Upper lobe of left lung (tissue), 6 donors: ENCODE measurements at regions not wholly inside any gene's neighbourhood (a gene's known extent, or its start where the extent isn't known, plus 50 kb on each side); places are given as distances from the start of the nearest gene placed in this dataset.

ENCODE experiments used
- ATAC-seq, 2 donors: fragments of 200-7000 bp; cut with Tn5 transposase; one replicate each; pipeline ENCODE4 v1.9.1; 2022; ENCODE audit warnings: mild to moderate bottlenecking in 2 of 2, moderate library complexity in 2 of 2; ENCODE audit not compliant: low FRiP score in 2 of 2
- DNase-seq, 2 donors: peaks; one replicate each; pipeline ENCODE4 v3.0.0-alpha.2; 2019 to 2020
- H3K27ac ChIP-seq, 4 donors: fragments of 200-600 bp; sonication (generic); one replicate each; pipeline ENCODE4 v1.5.1; 2016 to 2019
- H3K27me3 ChIP-seq, 4 donors: fragments of 200-600 bp; sonication (generic); one replicate each; pipeline ENCODE4 v1.5.1; 2017 to 2019
- H3K36me3 ChIP-seq, 4 donors: fragments of 200-600 bp; sonication (generic); one replicate each; pipeline ENCODE4 v1.5.1; 2016 to 2019
- H3K4me1 ChIP-seq, 4 donors: fragments of 200-600 bp; sonication (generic); one replicate each; pipeline ENCODE4 v1.5.1; 2018 to 2019
- H3K4me3 ChIP-seq, 4 donors: fragments of 200-600 bp; sonication (generic); one replicate each; pipeline ENCODE4 v1.5.1; 2017 to 2019; ENCODE audit warnings: mild to moderate bottlenecking in 2 of 4, moderate library complexity in 1 of 4
- H3K9me3 ChIP-seq, 4 donors: fragments of 200-600 bp; sonication (generic); one replicate each; pipeline ENCODE4 v1.5.1; 2018 to 2019
- EP300 ChIP-seq, 4 donors: sonication (generic); formaldehyde crosslinking; IDR thresholded peaks; one replicate each; pipeline ENCODE4 v1.5.1; 2017; ENCODE audit warnings: antibody characterized with exemption in 4 of 4, control low read depth in 2 of 4
- POLR2A ChIP-seq, 4 donors: fragments of 450-650 bp; IDR thresholded peaks; one replicate each; pipeline ENCODE4 v1.5.1; 2016 to 2017; ENCODE audit warnings: antibody characterized with exemption in 4 of 4, mild to moderate bottlenecking in 2 of 4
- POLR2AphosphoS5 ChIP-seq, 2 donors: sonication (generic); formaldehyde crosslinking; IDR thresholded peaks; one replicate each; pipeline ENCODE4 v1.5.1; 2017; ENCODE audit warnings: antibody characterized with exemption in 2 of 2
- WGBS, 2 donors: methylation state at CpG; one replicate each; pipeline ENCODE4 v1.1.5; 2017 to 2018; 5-methylcytosine and 5-hydroxymethylcytosine counted together
- TF ChIP-seq, protein P1 (sequence below), 6 experiments: fragments of 450-650 bp in 4 of 6; fragments of 200-600 bp in 2 of 6; sonication (generic) in 2 of 6; IDR thresholded peaks; one replicate each; pipeline ENCODE4 v1.5.1; 2016 to 2019; ENCODE audit warnings: antibody characterized with exemption in 6 of 6
- donor health status: DM: no; HTN: no; CAD: no; lungs with moderate emphysema.
- donor health status: DM: no; HTN: yes; CAD: no; lungs with severe emphysema.

DNA sequence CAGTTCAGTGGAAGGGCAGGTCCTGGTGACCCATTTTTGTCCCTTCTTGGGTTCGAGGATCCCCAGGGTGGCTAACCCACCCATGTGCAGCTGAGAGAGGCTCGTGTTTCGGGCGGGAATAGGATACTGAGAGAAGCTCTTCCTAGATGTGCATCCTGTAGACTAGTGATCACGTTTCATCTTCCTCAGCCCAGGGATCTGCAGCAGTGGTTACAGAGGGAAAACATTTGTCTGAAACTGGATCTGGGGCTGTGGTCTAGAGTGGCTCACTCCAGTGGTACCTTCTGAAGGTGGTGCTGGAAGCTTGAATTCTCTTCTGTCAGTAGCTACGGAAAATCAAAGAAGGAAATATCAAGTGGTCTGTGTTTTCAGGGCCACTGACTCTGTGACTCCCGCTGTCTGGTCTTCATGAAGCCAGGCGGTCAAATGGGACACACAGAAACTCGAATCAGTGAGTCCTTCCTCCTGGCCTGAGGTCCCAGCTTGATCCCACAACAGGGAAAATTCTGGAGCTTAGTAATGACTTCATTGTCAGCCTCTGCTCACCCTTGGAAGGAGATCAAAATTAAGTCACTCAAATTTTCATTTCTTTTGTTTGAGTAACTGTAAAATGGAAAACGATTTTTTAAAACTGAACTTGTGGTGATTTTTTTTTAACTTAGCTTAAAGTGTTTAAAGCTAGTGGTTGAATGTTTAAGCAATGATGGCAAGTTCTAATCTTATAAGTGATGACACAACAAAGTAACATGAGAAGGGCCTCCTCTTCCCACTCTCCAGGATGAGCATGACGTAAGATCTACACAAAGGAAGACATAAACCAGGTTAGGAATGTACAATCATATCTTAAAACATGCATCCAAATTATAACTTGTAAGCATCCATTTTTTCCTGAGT is 469.3 kb upstream of the KLF6 start:
- 87 to 93% methylated on average over 11 of the region's 11 CpGs for WGBS, 2 donors
- no peak for TF ChIP-seq POLR2AphosphoS5 (IDR thresholded peaks at IDR 0.05)
- TF ChIP-seq, protein P1, sequence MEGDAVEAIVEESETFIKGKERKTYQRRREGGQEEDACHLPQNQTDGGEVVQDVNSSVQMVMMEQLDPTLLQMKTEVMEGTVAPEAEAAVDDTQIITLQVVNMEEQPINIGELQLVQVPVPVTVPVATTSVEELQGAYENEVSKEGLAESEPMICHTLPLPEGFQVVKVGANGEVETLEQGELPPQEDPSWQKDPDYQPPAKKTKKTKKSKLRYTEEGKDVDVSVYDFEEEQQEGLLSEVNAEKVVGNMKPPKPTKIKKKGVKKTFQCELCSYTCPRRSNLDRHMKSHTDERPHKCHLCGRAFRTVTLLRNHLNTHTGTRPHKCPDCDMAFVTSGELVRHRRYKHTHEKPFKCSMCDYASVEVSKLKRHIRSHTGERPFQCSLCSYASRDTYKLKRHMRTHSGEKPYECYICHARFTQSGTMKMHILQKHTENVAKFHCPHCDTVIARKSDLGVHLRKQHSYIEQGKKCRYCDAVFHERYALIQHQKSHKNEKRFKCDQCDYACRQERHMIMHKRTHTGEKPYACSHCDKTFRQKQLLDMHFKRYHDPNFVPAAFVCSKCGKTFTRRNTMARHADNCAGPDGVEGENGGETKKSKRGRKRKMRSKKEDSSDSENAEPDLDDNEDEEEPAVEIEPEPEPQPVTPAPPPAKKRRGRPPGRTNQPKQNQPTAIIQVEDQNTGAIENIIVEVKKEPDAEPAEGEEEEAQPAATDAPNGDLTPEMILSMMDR (IDR thresholded peaks at IDR 0.05) = no peak
- no peak for TF ChIP-seq EP300 (IDR thresholded peaks at IDR 0.05)
- no peak for TF ChIP-seq POLR2A (IDR thresholded peaks at IDR 0.05)
- Histone ChIP-seq H3K27me3 (no peaks in the 10 kb centered on the region), H3K4me1 (no peaks in the 10 kb centered on the region), H3K36me3 (no peaks in the 10 kb centered on the region), H3K27ac (no peak overlapping the region), H3K4me3 (no peak overlapping the region), H3K9me3 (no peaks in the 10 kb centered on the region)
- ATAC-seq = peak in 1 of 2 donors; percentile 70
- DNase-seq = no peak

DNA sequence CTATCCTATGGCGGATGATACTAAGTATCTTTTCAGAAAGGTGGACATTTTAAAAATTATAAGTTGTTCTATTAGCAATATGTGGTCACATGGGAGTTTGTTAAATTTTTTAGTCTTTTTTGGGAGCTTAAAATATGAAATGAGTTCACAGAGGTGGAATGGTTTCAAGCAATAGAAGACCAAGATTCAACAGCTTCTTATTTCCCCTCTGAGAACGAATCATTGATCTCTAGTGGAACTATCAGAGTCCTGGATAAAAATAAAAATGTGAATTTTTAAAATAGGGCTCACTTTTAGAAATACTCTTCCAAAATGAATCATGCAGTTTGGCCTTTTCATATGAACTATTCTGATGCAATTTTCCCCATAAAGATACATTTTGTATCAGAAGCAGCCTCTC is 467.7 kb upstream of the KLF6 start:
- Histone ChIP-seq H3K27ac (no peak overlapping the region), H3K9me3 (no peaks in the 10 kb centered on the region), H3K4me3 (no peak overlapping the region), H3K27me3 (no peaks in the 10 kb centered on the region), H3K36me3 (no peaks in the 10 kb centered on the region), H3K4me1 (no peaks in the 10 kb centered on the region)
- 94% methylated on average over 2 of the region's 2 CpGs for WGBS, 2 donors
- TF ChIP-seq POLR2AphosphoS5 (IDR thresholded peaks at IDR 0.05) (no peak), POLR2A (IDR thresholded peaks at IDR 0.05) (no peak), EP300 (IDR thresholded peaks at IDR 0.05) (no peak)
- TF ChIP-seq, protein P1 (IDR thresholded peaks at IDR 0.05) = no peak
- no peak for ATAC-seq
- no peak for DNase-seq

DNA sequence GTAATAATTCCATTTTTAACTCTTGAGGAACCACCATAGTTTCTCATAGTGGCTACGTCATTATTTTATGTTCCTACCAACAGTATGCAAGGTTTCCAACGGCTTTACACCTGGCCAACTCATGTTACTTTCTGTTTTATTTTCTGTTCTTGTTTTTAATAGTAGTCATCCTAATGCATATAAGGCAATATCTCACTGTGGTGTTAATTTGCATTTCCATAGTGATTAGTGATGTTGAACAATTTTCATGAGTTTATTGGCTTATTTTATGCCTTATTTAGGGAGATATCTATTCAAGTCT is 465.5 kb upstream of the KLF6 start:
- no peaks in the 10 kb centered on the region for H3K36me3 ChIP-seq
- H3K27me3 ChIP-seq = no peaks in the 10 kb centered on the region
- TF ChIP-seq, protein P1 (IDR thresholded peaks at IDR 0.05) = no peak
- TF ChIP-seq EP300 (IDR thresholded peaks at IDR 0.05) (no peak), POLR2AphosphoS5 (IDR thresholded peaks at IDR 0.05) (no peak), POLR2A (IDR thresholded peaks at IDR 0.05) (no peak)
- no peak for ATAC-seq
- no peaks in the 10 kb centered on the region for H3K9me3 ChIP-seq
- no peaks in the 10 kb centered on the region for H3K4me1 ChIP-seq
- no peak overlapping the region for H3K27ac ChIP-seq
- DNase-seq = no peak
- H3K4me3 ChIP-seq = no peak overlapping the region
- WGBS, 2 donors = 89 to 95% methylated on average over 2 of the region's 2 CpGs

DNA sequence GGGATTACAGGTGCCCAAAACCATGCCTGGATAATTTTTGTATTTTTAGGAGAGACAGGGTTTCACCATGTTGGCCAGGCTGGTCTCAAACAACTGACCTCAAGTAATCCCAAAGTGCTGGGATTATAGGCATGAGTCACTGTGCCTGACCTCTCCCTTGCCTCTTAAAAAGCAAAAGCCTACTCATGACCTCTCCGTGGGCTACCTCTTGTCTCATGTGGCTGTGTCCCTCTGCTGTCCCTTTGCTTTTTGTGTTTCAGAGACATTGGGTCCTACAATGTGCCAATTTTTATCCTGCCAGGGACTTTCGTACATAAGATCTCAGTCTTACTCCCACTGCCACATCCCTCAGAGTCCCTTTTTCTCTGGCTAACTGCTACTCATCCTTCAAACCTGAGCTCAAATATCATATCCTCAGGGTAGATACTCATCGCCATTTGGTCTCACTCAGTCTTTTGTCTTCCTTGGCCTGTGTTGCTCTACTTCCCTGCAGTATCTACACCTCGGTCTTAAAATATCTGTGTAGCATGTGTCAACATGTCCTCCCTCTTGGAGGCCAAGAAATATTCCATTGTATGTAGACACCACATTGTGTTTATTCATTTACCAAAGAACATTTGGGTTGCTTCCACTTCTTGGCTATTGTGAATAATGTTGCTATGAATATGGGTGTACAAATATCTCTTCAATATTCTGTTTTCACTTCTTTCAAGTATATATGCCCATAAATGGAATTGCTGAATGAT is 465.0 kb upstream of the KLF6 start:
- Histone ChIP-seq H3K9me3 (no peaks in the 10 kb centered on the region), H3K4me1 (no peaks in the 10 kb centered on the region), H3K27ac (no peak overlapping the region), H3K36me3 (no peaks in the 10 kb centered on the region), H3K27me3 (no peaks in the 10 kb centered on the region), H3K4me3 (no peak overlapping the region)
- 93 to 94% methylated on average over 4 of the region's 4 CpGs for WGBS, 2 donors
- no peak for DNase-seq
- no peak for ATAC-seq
- no peak for TF ChIP-seq EP300 (IDR thresholded peaks at IDR 0.05)
- TF ChIP-seq, protein P1 (IDR thresholded peaks at IDR 0.05) = no peak
- no peak for TF ChIP-seq POLR2A (IDR thresholded peaks at IDR 0.05)
- no peak for TF ChIP-seq POLR2AphosphoS5 (IDR thresholded peaks at IDR 0.05)
